ENCODE measurements at regions not wholly inside any gene's neighbourhood (a gene's known extent, or its start where the extent isn't known, plus 50 kb on each side); places are given as distances from the start of the nearest gene placed in this dataset.

- TF ChIP-seq CTCF (IDR thresholded peaks at IDR 0.05 in 8 of 11, conservative IDR thresholded peaks at IDR 0.05 in 3 of 11) (no peak), POLR2AphosphoS5 (IDR thresholded peaks at IDR 0.05) (no peak), POLR2A (IDR thresholded peaks at IDR 0.05) (no peak)
These were observed 161.7 kb upstream of the CRBN start for GRCh38 chr3:3340965-3341895.
